Fibroblast of gingiva (primary cell): ENCODE measurements at regions not wholly inside any gene's neighbourhood (a gene's known extent, or its start where the extent isn't known, plus 50 kb on each side); places are given as distances from the start of the nearest gene placed in this dataset.
"Not testable (repeated sequence)": the region's sequence is repeated elsewhere in the genome, so short reads cannot be mapped to it uniquely, and the experiment has no call there.

Experiments
- DNase-seq: peaks from one replicate; pipeline ENCODE4 v3.0.0-alpha.2; 2011; ENCODE audit warnings: low read depth

DNA sequence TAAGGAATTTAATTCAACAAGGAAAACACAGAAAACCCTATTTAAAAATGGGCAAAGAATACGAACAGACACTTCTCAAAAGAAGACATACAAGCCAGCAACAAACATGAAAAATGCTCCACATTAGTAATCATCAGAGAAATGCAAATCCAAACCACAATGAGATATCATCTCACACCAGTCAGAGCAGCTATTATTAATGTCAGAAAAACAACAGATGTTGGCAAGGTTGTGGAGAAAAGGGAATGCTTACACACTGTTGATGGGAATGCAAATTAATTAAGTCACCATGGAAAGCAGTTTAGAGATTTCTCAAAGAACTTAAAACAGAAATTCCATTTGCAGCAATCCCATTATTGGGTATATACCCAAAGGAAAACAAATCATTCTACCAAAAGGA is 55.2 kb downstream of the GCC1 start:
- DNase-seq: no peak

DNA sequence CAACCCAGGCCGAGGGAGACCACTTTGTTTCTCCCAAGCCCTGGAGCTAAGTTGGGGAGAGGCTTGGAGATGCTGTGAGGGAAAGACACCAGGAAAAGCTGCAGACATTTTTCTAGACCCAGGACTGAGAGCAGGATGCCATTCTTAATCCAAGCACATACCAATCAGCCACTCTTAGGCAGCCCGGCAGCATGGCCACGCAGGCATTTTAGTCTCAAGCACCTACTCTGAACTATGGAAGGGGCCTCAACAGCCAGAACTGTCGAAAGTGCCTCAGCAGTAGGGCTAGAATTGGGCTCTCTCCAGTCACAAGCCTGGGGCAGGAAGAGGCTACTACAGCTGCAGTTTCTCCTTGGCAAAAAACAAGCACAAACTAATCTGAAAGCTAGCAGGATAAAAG is 57.8 kb downstream of the GCC1 start:
- DNase-seq: no peak

DNA sequence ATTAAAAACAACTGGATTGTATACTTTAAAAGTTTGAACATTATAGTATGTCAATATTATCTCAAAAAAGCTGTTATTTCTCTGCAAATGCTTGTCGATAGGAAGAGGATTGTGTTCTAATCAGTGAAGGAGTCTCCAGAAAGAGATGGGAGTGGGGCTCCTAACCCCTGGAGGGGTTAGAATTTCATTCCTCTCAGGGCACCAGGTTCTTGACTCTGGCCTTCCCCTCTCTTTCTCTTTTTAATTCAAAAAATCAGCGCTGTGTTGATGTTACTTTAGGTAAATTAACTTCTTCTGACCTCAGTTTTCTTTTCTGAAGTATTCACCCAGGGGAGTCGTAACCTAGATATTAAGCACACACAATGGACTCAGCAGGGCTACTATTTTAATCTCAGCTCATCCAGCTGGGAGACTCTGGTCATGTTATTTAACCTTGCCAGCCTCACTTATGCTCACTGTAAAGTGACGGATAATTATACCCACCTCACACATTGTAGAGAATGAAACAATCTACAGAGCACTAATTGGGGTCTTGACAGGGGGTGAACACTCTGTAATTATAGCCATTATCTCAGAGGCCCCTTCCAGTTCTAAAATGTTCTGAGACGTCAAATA is 59.4 kb downstream of the GCC1 start:
- no peak for DNase-seq

DNA sequence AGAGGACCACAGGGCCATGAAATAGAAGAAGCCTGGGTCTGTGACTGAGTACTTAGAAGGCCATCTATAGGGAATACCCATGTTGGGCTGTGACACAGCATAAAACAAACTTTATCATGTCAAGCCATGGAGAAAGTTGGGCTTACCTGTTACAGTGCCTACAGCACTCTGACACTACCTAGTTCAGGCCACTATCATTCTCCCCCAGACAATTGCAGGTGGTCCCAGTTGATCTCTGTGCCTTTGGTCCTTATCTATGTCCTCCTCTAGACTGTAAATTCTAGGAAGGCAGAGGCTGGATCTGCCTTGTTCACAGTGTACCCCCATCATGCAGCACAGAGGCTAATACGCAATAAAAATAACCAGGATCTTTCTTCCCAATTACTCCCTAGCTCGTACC is 69.1 kb downstream of the GCC1 start:
- DNase-seq: no peak

DNA sequence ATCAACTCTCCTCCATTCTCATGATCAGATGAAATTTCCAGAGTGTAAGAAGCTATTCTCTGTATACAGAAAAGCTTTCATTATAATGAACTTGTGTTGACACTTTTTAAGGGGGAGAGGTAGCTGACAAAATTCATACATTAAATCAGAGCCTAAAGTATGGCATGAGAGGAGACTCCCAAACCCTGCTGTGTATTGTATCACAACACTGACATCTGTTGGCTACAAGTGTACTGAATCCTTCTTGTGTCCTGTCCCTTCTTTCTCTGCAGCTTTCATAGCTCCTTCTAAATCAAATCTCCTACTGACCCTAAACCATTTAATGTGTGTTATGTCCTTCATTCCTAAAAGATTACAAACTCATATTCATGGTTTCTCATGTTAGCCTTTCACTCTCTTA is 70.9 kb downstream of the GCC1 start:
- peak; percentile 24 for DNase-seq

DNA sequence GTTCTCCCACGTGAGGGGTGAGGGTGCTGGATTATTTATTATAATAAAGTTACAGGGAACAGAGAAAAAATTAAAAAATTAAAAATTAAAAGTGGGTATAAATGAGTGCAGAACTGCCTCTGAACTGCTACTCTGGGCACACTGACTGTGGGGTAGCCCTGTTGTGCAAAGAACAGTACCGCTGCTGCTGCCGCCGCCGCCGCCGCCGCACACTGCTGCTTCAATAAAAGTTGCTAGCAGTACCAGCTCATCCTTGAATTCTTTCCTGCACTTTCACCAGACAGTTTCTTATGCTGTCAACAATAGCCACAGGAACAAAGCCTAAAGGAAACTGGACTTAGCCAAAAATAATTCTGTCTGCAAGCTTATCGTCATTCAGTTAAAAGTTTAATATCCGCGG is 72.1 kb downstream of the GCC1 start:
- DNase-seq: no peak

DNA sequence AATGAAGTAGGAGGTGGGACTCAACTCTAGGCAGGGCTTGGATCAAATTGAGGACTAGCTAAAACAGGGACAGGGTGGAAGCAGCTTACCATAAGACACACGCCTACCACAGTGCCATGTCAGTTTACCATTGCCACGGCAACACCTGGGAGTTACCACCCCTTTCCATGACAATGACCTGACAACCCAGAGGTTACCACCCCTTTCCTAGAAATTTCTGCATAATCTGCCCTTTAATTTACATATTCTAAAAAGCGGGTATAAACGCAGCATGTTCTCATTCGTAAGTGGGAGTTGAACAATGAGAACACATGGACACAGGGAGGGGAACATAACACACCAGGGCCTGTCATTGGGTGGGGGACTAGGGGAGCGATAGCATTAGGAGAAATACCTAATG is 72.7 kb downstream of the GCC1 start:
- DNase-seq: no peak

DNA sequence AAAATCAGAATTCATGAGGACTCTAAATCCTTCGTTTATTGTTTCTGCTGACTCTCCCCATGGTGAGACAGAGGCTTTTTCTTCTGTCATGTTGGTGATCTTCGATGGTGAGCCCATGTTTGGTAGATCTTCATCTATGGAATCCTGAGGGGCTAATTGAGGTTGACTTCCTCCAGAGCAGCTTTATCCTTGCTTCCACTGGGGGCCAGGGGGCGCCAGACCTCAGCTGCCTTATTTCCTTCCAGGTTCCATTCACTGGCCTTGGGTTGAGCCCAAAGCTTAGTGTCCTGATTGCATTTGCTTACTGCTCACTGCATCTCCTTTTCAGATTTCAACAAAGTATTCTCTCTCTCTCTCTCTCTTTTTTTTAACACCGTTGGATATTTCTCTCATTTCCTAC is 80.7 kb downstream of the GCC1 start:
- no peak for DNase-seq

DNA sequence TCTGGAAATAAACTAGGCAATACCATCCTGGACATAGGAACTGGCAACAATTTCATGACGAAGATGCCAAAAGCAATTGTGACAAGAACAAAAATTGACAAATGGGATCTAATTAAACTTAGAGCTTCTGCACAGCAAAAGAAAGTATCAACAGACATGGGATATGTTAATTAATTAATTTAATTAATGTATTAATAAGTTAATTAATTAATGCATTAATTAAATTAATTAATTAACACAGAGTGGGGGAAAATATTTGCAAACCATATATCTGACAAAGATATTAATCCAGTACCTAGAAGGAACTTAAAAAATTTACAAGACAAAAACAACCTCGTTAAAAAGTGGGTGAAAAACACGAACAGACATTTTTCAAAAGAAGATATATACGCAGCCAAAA is 83.6 kb downstream of the GCC1 start:
- no peak for DNase-seq

DNA sequence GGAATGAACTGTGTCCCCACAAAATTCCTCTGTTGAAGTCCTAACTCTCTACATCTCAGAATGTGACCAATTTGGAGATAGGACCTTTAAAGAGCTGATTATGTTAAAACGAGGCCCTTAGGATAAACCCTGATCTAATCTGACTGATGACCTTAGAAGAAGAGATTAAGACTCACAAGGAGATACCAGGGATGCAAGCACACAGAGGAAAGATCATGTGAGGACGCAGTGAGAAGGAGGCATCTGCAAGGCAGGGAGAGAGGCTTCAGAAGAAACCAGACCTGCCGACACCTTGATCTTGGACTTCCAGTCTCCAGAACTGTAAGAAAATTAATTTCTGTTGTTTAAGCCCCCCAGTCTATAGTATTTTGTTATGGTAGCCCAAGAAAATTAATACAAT is 94.9 kb upstream of the ZNF800 start:
- DNase-seq: no peak

DNA sequence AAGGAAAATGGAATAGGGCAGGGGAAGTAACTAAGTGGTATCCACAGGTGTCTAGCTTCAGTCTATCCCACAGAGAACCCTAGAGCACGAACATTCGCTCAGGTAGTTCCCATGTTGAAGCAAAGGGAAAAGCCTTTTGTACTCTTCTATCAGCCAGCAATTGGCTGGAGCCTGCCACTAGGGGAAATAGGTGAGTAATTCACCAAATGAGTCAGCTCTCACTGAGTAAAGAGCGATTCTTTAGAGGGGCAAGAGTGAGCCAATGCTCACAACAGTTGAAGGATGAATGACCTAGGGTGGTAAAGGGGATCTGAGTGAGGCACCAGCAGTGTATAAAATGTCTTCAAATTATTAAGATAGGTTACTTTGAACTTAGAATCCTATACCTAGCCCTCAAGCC is 94.1 kb upstream of the ZNF800 start:
- no peak for DNase-seq

DNA sequence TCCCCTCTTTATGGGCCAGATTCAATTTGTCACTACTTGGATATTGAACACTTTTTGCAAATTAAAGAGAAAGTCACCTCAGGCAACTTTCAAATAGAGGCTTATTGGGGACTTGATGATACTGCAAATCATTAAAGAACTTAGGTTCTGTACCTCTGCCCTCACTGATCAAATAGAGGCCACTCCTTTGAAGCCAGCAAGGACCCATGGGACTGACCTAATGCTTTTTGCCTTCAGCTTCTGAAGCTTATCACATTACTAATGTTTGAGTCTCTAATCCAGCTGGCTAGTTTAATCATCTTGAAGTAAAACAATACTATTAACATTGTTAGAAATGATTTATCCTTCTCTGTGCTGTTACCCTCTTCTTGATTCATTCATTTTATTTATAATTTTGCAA is 93.0 kb upstream of the ZNF800 start:
- no peak for DNase-seq

DNA sequence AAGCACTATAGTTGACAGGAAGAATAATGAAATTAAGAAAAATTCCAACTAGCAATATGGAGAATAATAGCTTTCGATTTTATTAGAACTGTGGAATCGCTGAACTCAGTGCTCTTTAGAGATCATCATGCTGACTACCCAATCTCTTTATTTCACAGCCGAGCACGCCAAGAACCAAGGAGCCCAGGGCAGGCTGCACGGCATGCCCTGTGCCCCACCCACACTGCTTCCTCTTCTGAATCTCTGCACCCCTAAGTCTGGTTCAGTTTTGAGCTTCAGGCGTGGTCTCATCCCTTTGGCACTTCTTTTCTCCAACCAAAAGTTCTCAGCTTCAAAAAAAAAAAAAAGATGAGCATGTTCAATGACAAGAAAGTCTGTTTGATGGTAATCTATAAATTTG is 92.4 kb upstream of the ZNF800 start:
- DNase-seq: no peak

DNA sequence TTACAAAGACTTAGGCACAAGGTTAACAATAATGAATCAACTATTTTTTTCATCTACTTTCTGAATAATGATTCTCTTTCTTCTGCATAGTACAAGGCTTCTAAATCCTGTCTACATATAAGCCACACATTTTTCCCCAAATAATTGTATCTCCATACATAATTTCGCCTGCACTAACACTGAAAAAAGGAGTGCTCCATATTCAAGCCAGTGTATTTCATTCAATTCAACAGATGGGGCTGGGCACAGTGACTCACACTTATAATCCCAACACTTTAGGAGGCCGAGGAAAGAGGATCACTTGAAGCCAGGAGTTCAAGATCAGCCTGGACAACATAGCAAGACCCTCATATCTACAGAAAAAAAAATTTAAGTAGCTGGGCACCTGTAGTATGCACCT is 86.0 kb upstream of the ZNF800 start:
- no peak for DNase-seq

DNA sequence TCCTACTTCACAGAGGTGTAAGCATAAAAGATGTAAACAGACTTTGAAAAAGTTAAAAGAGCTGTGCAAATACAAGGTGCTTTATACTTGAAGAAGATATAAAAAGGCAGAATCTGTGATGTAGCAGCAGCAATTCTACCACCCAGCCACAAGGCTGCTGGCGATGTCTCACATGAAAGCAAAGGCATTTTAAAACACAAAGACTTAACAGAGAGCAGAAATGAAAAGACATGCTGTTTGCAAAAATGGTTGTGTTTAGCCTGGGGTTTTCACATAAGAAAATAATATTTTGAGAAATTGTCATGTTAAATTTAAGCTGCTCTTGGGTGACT is 85.5 kb upstream of the ZNF800 start:
- DNase-seq: no peak

DNA sequence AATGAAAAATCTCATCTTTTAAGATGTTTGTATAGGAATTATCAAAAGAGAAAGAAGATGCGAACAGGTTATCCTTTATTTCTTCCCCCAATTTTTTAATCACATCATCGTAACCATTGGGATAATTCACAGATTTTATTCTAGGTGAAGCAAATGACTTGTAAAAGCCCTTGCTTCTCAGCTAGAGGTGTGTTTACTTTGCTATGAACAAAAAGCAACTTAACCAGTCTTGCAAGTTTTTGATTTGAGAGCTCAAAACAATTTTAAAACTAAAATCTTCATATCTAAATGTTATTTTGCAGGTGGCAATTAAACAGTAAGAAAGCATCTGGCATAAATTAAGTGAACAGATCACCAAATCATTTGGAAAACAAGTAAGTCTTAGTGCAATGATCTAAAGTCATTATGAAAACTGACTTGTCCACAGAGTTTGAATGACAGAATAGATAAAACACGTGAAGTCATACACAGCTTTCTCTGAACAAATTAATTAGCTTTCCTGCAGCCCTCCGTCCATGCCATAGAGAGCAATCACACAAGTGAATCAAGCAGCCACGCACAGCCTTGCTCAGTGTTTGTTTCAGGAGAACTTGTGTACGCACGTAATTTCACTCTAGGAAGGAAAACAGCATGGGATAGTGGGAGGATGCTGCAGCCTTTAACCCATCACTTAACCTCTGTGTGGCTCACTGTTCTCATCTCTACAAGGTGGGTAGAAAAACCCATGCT is 85.0 kb upstream of the ZNF800 start:
- no peak for DNase-seq

DNA sequence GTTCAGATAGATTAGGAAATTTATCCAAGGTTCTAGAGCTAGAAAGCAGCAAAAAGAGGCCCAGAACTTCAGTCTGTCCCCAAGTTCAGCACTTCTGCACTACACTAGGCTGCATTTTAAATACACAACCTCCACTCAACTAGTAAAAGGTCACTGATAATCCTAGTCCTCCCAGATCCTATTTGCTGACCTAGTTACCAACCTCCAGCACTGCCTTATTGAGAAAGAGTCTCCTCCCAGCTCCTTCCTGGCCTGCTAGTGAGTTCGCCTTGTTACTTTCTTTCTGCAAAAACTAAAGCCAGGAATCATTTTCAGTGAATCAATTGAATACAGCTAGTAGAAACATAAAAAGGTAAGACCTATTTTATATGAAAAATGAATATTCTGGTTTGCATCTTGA is 84.1 kb upstream of the ZNF800 start:
- no peak for DNase-seq

DNA sequence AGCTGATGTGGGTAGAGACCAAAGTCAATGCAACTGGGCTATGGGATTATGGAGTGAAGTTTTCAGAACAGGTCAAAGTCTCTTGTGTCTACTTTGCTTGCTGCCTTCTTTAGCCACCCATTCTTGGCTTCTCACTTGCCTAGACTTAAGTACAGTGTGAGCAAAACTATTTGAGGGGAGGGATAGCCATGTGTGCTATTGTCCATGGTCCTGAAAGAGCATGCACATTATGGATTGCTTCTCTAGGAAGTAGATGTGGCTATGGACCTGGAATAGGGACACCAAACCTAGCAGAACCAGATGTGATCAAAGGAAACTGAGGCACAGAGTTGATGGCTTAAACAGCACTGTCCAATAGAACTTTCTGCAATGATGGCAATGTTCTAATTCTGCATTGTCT is 81.9 kb upstream of the ZNF800 start:
- no peak for DNase-seq

DNA sequence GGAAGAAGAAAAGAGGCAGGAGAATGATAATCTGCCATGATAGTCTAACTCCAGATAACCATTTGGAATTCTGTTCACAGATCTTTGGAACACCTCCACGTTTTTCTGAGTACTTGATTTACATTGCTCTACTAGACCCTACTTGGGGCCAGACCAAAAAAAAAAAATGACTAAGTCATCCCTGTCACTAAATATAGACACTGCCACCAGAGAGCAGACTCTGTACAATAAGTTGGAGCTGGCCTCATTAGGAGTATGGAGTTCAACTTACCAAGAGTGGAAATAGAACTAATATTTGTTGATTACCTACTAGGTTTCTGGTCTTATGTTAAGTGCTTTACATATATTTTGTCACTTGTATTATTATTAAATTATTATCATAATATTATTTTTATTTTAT is 80.9 kb upstream of the ZNF800 start:
- no peak for DNase-seq

DNA sequence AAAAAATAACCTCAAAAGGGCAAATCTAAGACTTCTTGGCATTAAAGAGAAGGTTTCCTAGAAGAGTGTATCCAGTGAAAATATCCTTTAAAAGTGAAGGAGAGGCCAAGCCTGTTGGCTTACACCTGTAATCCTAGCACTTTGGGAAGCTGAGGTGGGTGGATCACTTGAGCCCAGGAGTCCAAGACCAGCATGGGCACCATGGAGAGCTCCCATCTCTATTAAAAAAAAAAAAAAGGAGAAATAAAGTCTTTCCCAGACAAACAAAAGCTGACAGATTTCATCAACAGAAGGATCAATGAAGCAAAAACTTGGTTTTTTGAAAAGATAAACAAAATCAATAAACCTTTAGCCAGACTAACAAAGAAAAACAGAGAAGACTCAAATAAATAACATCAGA is 67.6 kb upstream of the ZNF800 start:
- DNase-seq: no peak

DNA sequence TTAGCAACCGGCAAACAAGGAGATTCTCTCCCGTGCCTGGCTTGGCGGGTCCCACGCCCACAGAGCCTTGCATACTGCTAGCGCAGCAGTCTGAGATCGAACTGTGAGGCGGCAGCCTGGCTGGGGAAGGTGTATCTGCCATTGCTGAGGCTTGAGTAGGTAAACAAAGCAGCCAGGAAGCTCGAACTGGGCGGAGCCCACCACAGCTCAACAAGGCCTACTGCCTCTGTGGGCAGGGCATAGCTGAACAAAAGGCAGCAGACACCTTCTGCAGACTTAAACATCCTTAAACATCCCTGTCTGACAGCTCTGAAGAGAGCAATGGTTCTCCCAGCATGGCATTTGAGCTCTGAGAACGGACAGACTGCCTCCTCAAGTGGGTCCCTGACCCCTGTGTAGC is 58.8 kb upstream of the ZNF800 start:
- DNase-seq: not testable (repeated sequence)

DNA sequence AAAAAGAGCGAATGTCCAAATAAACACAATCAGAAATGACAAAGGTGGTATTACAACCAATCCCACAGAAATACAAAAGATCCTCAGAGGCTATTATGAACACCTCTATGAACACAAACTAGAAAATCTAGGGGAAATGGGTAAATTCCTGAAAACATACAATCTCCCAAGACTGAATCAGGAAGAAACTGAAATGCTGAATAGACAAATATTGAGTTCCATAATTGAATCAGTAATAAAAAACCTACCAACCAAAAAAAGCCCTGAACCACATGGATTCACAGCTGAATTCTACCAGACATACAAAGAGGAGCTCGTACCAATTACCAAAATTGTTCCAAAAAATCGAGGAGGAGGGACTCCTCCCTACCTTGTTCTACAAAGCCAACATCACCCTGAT is 56.1 kb upstream of the ZNF800 start:
- DNase-seq: no peak

DNA sequence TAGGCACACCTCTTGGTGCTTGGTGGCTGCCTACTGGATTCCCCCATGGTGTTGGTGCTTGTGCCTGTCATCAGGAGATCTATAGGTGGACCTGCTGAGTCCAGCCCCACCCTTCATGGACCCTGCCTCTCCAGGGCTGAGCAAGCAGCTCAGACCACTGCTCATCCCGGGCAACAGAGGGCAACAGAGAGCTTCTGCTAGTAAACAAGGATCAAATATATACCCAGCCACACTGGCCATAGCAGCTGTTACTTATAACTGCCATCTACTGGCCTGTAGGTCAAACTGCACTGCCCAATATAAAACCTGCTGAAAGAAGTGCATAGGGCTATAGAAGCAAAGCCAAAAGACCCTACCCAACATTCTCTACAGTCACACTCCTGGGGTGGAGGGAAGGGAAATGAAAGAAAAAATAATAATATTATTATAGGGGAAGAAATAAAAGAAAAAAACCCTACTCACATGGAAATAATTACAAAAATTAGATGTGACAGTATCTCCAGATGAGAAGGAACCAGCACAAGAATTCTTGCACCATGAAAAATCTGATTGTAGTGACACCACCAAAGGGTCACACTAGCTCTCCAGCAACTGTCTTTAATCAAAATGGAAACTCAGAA is 54.9 kb upstream of the ZNF800 start:
- DNase-seq: no peak

DNA sequence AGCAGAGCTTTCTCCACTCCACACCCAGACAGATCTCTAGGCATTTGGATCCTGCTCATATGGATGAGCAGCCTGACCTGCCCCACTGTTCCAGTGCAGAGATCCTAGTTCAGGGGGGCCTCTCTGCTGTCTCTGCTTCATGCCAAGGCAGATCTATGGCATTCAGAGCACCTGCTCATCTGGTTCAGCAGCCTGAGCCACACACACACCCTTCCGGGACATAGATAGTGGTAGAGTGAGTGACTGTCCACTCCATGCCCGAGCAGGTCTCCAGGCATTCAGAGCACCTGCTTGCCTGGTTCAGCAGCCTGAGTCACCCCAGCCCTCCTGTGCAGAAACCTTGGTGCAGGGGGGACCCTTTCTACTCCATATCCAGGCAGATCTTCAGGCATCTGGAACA is 54.3 kb upstream of the ZNF800 start:
- DNase-seq: no peak
